LNCAP (cell line): ENCODE measurements at regions not wholly inside any gene's neighbourhood (a gene's known extent, or its start where the extent isn't known, plus 50 kb on each side); places are given as distances from the start of the nearest gene placed in this dataset.

Experiments used
- TF ChIP-seq, protein P1 (sequence below): fragments of 450-650 bp; IDR thresholded peaks from 2 replicates; pipeline ENCODE4 v1.5.1; 2017; ENCODE audit warnings: mild to moderate bottlenecking

DNA sequence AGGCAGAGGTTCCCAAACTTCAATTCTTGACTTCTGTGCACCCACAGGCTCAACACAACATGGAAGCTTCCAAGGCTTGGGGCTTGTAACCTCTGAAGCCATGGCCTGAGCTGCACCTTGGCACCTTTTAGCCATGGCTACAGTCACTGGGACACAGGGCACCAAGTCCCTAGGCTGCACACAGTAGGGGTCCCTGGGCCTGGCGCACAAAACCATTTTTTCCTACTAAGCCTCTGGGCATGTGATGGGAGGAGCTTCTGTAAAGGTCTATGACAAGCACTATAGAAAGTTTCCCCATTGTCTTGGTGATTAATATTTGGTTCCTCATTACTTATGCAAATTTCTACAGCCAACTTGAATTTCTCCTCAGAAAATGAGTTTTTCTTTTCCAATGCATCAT is 420.9 kb upstream of the GRM3 start:
- TF ChIP-seq, protein P1, sequence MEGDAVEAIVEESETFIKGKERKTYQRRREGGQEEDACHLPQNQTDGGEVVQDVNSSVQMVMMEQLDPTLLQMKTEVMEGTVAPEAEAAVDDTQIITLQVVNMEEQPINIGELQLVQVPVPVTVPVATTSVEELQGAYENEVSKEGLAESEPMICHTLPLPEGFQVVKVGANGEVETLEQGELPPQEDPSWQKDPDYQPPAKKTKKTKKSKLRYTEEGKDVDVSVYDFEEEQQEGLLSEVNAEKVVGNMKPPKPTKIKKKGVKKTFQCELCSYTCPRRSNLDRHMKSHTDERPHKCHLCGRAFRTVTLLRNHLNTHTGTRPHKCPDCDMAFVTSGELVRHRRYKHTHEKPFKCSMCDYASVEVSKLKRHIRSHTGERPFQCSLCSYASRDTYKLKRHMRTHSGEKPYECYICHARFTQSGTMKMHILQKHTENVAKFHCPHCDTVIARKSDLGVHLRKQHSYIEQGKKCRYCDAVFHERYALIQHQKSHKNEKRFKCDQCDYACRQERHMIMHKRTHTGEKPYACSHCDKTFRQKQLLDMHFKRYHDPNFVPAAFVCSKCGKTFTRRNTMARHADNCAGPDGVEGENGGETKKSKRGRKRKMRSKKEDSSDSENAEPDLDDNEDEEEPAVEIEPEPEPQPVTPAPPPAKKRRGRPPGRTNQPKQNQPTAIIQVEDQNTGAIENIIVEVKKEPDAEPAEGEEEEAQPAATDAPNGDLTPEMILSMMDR: no peak

DNA sequence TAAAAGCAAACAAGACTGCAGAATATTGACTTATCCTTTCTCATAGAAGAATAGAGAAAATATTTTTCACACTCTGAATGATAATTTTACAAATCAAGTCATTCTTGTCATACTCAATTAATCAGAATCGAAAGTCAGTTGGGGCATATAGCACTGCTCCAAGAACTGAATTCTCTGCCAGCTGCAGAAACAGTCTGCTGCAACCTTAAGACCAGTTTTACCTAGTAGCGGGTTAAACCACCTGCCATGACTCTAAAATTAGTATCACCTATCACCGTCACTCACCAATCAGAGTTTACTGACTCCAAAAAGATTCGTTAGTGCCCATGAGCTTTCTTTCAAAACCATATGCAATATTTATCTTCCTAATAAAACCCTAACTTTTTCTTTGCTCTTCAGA is 429.0 kb upstream of the GRM3 start:
- TF ChIP-seq, protein P1: no peak

DNA sequence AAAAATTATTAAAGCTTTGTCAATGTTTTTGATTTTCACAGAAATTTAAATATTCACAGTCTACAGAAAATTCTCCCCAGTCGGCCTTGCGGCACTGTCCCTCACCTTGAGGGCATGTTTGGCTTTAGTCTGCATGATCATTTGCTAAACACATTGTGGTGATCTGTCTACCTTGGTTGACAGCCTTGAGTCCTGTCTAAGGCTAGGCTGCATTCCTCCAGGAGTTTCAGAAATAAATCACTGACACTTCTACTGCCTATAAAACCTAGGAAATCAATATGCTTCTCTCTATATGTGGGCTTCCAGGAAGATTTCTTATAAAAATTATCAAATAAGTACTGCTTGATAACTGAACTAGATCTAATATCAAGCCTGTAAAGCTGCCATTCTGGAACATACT is 430.7 kb upstream of the GRM3 start:
- TF ChIP-seq, protein P1: no peak

DNA sequence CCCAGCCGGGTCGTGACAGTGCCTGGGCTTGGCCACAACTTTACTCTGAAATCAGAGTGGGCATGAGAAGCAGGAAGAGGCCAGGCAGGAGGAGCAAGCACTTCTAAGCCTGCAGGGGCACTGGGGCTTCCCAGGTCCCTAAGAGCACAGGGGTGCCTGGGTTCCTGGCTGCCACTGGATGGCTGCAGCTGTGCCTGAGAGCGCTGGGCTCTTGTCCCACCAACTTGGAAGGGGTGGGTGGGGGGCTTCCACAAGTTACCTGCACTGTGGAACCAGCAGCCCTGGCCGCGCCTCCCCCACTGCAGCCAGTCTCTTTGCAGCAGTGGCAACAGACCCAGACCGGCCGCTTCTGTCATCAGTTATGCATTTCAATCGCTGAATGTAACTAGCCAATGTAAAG is 434.7 kb upstream of the GRM3 start:
- TF ChIP-seq, protein P1: no peak

DNA sequence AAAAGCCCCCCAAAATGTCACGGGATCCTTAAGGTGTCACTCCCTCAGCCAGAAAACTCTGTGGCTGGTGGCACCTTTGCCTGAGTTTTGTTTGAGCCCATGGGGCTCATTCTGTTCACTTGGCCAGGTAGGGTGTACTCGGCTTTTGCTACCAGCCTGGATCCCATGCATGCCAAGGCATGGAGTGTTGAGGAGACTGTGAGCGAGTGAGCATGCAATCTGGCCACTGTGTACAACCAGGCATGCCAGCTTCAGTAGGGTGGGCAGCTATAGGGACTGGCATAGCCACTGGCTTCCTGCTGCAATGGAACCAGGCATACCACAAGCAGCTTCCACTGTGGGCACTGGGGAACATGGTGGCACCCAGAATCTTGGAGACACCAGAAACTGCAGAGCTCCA is 436.0 kb upstream of the GRM3 start:
- TF ChIP-seq, protein P1: no peak

DNA sequence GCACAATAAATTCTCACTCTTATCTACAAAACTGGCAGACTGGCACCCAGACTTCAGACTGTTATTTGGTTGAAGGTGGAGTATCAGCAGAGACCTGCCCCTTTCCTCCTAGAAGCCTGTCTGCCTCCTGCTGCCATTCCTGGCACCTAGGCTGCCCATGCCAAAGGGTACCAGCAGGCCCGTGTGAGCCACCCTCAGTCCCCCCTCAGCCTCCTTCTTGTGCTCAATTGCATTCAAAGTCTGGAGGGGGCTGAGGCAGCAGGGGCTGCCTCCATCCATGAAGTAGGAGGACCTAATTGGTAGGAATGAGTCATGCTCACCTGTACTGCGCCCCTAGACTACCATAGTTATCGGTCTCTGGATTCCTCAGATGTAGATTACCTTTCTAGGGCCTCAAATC is 440.9 kb upstream of the GRM3 start:
- TF ChIP-seq, protein P1: no peak

DNA sequence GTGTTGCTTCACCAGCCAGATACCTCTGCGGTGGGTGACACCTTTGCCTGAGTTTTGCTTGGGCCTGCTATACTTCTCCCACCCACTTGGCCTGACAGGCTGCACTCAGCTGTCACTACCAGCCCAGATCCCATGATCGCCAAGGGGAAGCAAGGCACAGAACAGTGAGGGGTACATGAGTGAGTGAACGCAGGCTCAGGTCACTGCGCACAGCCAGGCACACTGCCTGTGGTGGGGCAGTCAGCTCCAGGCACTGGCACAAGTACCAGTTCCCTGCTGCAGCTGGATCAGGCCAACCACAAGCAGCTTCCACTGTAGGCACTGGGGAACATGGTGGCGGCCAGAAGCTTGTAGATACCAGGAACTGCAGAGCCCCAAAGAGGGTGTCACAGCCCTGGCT is 441.9 kb upstream of the GRM3 start:
- TF ChIP-seq, protein P1: no peak

DNA sequence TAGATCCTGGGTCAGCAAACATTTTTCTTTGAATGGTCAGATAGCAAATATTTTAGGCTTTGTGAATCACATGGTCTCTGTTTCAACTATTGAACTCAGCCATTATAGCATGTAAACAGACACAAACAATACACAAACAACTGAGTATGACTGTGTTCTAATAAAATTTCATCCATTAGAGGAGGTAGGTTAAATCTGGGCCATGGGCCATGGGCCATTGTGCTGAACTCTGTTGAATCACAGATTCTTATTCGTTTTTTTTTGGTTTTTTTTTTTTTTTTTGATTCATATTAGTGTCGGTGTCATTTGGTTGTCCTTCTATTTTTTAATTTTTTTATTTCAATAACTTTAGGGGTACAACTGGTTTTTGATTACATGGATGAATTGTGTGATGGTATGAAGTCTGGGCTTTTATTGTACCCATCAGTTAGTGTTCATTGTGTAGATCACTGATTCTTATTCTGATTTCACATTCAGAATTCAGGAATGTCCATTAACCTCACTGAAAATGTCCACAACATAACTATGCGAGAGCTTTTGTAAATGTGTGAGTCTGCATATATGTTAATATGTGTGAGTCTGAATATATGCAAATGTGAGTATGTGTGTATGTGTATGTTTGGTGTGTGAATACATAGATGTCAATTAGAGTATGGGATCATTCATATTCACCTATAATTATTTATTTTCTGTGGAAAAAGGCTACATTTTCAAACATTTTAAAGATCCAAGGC is 443.7 kb upstream of the GRM3 start:
- TF ChIP-seq, protein P1: no peak
